OCI-LY7 (cell line): ENCODE measurements at regions not wholly inside any gene's neighbourhood (a gene's known extent, or its start where the extent isn't known, plus 50 kb on each side); places are given as distances from the start of the nearest gene placed in this dataset.

Source experiments
- CTCF ChIP-seq: fragments of 200-600 bp; sonication (generic); conservative IDR thresholded peaks from 2 replicates; pipeline ENCODE4 v1.5.1; 2014; ENCODE audit warnings: mild to moderate bottlenecking, antibody characterized with exemption, low read length, moderate library complexity, mixed read lengths
- EZH2phosphoT487 ChIP-seq: fragments of 200-600 bp; sonication (generic); IDR thresholded peaks from 2 replicates; pipeline ENCODE4 v1.6.1; 2018; ENCODE audit warnings: low read depth, borderline replicate concordance, mild to moderate bottlenecking, mixed run types, antibody characterized with exemption, low read length, moderate library complexity, mixed read lengths

DNA sequence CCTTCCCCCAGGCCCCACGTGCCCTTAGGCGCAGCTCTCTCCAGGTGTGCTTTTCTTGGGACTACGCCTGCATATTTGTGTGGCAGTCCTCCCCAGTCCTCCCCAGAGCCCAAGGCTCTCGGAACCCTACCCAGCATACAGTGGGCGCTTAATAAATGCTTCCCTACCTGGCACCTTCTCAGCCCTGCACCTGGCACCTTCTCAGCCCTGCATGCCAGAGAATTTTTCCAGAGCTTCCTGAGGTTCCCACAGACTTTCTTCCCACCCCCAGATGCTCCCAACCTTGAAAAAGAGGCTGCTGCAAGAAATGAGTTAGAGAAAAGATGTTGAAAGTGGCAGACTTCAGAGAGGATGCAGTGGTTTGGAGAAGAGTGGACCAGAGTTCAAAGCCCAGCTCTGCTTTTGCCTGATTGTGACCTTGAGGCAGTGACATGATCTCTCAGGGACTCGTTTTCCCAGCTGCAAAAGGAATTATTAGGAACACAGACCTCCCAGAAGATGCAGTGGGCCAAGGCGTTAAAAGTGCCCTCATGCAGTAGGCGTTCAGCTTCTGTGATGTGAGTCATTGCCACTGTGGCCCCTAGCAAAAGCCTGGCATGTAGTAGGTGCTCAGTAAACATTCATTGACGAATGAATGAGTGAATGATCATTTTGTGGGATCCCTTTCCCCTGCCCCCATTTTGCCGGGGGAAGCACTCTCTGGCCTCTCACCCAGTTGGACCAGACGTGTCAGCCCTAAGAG is 167.2 kb downstream of the PHETA1 start:
- TF ChIP-seq CTCF = no peak
- no peak for TF ChIP-seq EZH2phosphoT487
